ENCODE measurements at regions not wholly inside any gene's neighbourhood (a gene's known extent, or its start where the extent isn't known, plus 50 kb on each side); places are given as distances from the start of the nearest gene placed in this dataset.

DNA sequence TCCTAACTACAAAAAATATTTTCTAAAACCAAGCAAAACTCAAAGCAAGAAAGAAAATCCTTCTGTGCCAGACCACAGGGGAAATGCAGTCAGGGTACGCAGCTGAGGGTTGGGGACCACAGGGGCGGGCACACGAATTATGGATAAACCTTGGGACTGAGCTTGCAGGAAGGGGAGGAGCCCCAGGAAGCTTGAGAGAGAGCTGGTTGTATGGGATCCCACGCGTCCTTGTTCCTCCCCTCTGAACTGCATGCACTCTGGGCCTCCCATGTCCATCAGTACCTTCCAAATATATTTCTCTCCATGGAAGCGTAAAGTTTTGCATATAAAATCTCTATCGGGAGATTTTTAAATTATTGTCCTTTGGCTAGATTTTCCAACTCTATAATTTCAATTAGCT lies 673.4 kb downstream of the TBC1D22A start:
- TF ChIP-seq, protein P1, sequence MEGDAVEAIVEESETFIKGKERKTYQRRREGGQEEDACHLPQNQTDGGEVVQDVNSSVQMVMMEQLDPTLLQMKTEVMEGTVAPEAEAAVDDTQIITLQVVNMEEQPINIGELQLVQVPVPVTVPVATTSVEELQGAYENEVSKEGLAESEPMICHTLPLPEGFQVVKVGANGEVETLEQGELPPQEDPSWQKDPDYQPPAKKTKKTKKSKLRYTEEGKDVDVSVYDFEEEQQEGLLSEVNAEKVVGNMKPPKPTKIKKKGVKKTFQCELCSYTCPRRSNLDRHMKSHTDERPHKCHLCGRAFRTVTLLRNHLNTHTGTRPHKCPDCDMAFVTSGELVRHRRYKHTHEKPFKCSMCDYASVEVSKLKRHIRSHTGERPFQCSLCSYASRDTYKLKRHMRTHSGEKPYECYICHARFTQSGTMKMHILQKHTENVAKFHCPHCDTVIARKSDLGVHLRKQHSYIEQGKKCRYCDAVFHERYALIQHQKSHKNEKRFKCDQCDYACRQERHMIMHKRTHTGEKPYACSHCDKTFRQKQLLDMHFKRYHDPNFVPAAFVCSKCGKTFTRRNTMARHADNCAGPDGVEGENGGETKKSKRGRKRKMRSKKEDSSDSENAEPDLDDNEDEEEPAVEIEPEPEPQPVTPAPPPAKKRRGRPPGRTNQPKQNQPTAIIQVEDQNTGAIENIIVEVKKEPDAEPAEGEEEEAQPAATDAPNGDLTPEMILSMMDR (IDR thresholded peaks at IDR 0.05) = no peak
- TF ChIP-seq ZFX (IDR thresholded peaks at IDR 0.05; ENCODE audit: borderline replicate concordance) = no peak
